MCF 10A (cell line): ENCODE measurements at regions not wholly inside any gene's neighbourhood (a gene's known extent, or its start where the extent isn't known, plus 50 kb on each side); places are given as distances from the start of the nearest gene placed in this dataset.
"Not testable (repeated sequence)": the region's sequence is repeated elsewhere in the genome, so short reads cannot be mapped to it uniquely, and the experiment has no call there.

Source experiments
- BruUV-seq: library from RNA; stranded (reverse); fragments of 400-500 nt; replicated peaks from 2 replicates; lab custom pipeline; 2021; lab: Mats Ljungman, UMichigan
- CTCF ChIA-PET: fragments of 300-600 bp; sonication (Branson Sonifier 250); formaldehyde crosslinking; extraction: SDS; loops from one replicate; lab custom pipeline; 2021; ENCODE audit warnings: antibody characterized with exemption, inconsistent platforms; lab: Yijun Ruan, JAX
- POLR2A ChIA-PET: fragments of 300-600, 350-650 bp; sonication (Branson Sonifier 250); formaldehyde crosslinking; extraction: SDS; loops from one replicate; lab custom pipeline; 2020; ENCODE audit warnings: antibody characterized with exemption, inconsistent platforms; lab: Yijun Ruan, JAX
- DNase-seq: peaks from one replicate; pipeline ENCODE4 v3.0.0-alpha.2; 2018; ENCODE audit not compliant: unreplicated experiment
- H3K27ac Mint-ChIP-seq: one replicate; pipeline ENCODE4 v1.8.0; 2022; ENCODE audit warnings: mild to moderate bottlenecking, low read depth, mixed read lengths; ENCODE audit not compliant: unreplicated experiment
- H3K27me3 Mint-ChIP-seq: one replicate; pipeline ENCODE4 v1.8.0; 2022; ENCODE audit warnings: mixed read lengths; ENCODE audit not compliant: insufficient read depth, unreplicated experiment
- H3K36me3 Mint-ChIP-seq: one replicate; pipeline ENCODE4 v1.8.0; 2022; ENCODE audit warnings: mild to moderate bottlenecking, moderate library complexity, mixed read lengths; ENCODE audit not compliant: insufficient read depth, unreplicated experiment
- H3K4me1 Mint-ChIP-seq: one replicate; pipeline ENCODE4 v1.8.0; 2022; ENCODE audit warnings: mixed read lengths; ENCODE audit not compliant: insufficient read depth, unreplicated experiment
- H3K4me3 Mint-ChIP-seq: one replicate; pipeline ENCODE4 v1.8.0; 2022; ENCODE audit warnings: mild to moderate bottlenecking, moderate library complexity, mixed read lengths; ENCODE audit not compliant: unreplicated experiment
- H3K9me3 Mint-ChIP-seq: one replicate; pipeline ENCODE4 v1.8.0; 2022; ENCODE audit warnings: mixed read lengths; ENCODE audit not compliant: unreplicated experiment
- intact Hi-C: fragments of 100-400 bp; cut with micrococcal nuclease; formaldehyde crosslinking; loops from 2 replicates; pipeline ENCODE4 v1.14.1; 2022
- TF ChIP-seq, protein P1 (sequence below): fragments of 200-600 bp; IDR thresholded peaks from one replicate; pipeline ENCODE4 v1.8.0; 2022; ENCODE audit warnings: antibody characterized with exemption, mild to moderate bottlenecking; ENCODE audit not compliant: unreplicated experiment

DNA sequence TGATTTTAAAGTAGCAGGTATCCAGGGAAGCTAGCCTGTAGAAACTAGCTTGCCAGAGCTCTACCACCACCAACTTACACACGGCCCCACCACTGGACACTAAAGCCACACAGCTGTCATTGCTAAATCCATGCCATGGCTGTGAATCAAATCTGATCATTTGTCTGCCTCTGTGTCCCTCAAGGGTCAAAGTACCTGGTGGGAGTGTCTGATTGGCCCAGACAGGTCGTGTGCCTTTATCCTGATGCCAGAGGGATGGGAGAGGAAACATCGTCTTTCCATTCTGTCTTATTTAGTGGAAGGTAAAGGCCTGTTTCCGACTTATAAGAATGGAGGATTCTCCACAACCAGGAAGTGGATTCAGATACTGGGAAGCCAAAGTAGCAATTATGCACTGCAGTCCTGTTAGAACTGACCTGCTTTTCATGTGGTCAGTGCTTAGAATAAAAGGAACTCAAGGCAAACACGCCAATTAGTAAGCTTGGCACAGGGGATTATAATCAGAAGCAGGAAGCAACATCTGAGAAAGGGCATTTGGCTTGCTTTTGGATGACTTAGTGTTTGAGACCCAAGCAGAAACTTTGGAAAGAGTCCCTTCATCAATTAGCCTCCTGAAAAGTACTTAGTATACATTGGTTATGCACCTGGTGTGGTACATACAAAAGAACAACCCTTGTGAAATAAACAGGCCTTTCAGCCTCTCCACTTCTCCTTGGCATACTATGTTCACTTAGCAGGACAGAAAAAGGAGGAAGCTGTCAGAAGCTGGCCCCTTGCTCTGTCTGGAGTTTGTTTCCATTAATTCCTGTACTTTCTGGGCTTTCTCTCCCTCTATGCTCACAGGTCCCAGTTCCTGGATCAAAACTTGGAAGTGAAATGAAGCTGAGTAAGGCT, 192.4 kb downstream of the NUFIP1 start:
- Mint-ChIP-seq H3K27me3 (no peaks in the 10 kb centered on the region), H3K27ac (no peak overlapping the region), H3K36me3 (no peaks in the 10 kb centered on the region), H3K4me3 (no peak overlapping the region), H3K9me3 (no peaks in the 10 kb centered on the region), H3K4me1 (peaks cover 8% of the 10 kb centered on the region)
- intact Hi-C loops = no loop called here
- TF ChIP-seq, protein P1, sequence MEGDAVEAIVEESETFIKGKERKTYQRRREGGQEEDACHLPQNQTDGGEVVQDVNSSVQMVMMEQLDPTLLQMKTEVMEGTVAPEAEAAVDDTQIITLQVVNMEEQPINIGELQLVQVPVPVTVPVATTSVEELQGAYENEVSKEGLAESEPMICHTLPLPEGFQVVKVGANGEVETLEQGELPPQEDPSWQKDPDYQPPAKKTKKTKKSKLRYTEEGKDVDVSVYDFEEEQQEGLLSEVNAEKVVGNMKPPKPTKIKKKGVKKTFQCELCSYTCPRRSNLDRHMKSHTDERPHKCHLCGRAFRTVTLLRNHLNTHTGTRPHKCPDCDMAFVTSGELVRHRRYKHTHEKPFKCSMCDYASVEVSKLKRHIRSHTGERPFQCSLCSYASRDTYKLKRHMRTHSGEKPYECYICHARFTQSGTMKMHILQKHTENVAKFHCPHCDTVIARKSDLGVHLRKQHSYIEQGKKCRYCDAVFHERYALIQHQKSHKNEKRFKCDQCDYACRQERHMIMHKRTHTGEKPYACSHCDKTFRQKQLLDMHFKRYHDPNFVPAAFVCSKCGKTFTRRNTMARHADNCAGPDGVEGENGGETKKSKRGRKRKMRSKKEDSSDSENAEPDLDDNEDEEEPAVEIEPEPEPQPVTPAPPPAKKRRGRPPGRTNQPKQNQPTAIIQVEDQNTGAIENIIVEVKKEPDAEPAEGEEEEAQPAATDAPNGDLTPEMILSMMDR = no peak
- no TSS peak for BruUV-seq
- no peak for DNase-seq
- CTCF ChIA-PET = interaction anchor here (0.7 kb wide), 1 partner anchor 15 kb away, joined by 3 read pairs; no protein-coding TSS in a partner anchor
- POLR2A ChIA-PET = no interaction called here

DNA sequence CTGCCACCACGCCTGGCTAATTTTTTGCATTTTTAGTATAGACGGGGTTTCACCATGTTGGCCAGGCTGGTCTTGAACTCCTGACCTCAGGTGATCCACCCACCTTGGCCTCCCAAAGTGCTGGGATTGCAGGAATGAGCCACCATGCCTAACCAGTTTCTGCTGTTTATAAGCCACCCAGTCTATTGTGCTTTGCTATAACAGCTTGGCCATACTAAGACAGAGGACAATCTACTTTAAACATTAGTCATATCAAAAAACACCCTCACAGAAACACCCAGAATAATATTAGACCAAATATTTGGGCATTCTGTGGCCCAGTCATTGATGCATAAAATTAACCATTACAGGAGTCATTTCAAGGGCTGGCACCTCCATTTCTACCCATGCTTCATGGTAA, 193.2 kb downstream of the NUFIP1 start:
- POLR2A ChIA-PET = interaction anchor here (0.6 to 0.7 kb wide), 2 partner anchors 149 to 553 kb away, joined by 3 to 4 read pairs; no protein-coding TSS in a partner anchor
- H3K4me3 Mint-ChIP-seq, intact Hi-C loops, H3K36me3 Mint-ChIP-seq, H3K27me3 Mint-ChIP-seq, H3K4me1 Mint-ChIP-seq, CTCF ChIA-PET, H3K9me3 Mint-ChIP-seq, H3K27ac Mint-ChIP-seq, DNase-seq, BruUV-seq: not testable (repeated sequence)

DNA sequence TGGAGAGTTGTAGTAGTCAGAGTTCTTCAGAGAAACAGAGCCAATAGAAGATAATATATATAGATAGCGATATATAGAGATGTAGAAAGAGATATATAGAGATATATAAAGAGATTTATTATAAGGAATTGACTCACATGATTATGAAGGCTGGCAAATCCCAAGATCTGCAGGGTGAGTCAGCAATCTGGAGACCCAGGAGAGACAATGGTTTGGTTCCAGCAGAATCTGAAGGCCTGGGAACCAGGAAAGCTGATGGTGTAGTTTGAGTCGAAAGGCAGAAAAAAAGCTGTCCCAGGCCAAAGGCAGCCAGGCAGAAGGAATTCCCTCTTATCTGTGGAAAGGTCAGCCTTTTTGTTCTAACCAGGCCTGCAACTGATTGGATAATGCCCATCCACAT, 194.1 kb downstream of the NUFIP1 start:
- POLR2A ChIA-PET = no interaction called here
- TF ChIP-seq, protein P1 = no peak

DNA sequence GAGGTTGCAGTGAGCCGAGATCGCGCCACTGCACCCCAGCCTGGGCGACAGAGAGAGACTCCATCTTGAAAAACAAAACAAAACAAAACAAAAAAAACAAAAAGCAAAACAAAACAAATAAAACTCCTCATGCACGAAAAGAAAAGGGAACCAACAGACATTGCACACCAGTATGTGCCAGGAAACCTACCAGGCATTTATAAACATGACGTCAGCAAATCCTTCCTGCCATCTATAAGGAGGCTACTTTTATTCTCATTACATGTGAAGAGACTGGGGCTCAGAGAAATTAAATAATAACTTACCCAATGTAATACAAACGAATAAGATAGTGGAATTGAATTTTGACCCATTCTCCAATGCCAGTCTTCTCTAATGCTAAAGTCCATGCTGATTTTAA, 197.2 kb downstream of the NUFIP1 start:
- DNase-seq = no peak
- TF ChIP-seq, protein P1 = no peak
- Mint-ChIP-seq H3K36me3 (no peaks in the 10 kb centered on the region), H3K27ac (no peak overlapping the region), H3K27me3 (no peaks in the 10 kb centered on the region), H3K9me3 (no peaks in the 10 kb centered on the region), H3K4me3 (no peak overlapping the region), H3K4me1 (no peaks in the 10 kb centered on the region)
- intact Hi-C loops = no loop called here
- ChIA-PET POLR2A (no interaction called here), CTCF (no interaction called here)
- BruUV-seq = no TSS peak

More for the DNA sequence above, 194.1 kb downstream of the NUFIP1 start:
- intact Hi-C loops = no loop called here
- H3K27me3 Mint-ChIP-seq = no peaks in the 10 kb centered on the region
- no peak for DNase-seq
- no peaks in the 10 kb centered on the region for H3K9me3 Mint-ChIP-seq
- no peak overlapping the region for H3K4me3 Mint-ChIP-seq
- H3K27ac Mint-ChIP-seq = no peak overlapping the region
- BruUV-seq = no TSS peak
- no peaks in the 10 kb centered on the region for H3K4me1 Mint-ChIP-seq
- CTCF ChIA-PET = no interaction called here
- H3K36me3 Mint-ChIP-seq = no peaks in the 10 kb centered on the region
